Ovary (tissue), 3 donors: ENCODE measurements at regions not wholly inside any gene's neighbourhood (a gene's known extent, or its start where the extent isn't known, plus 50 kb on each side); places are given as distances from the start of the nearest gene placed in this dataset.

ENCODE experiments used
- CTCF ChIP-seq, 3 donors: fragments of 450-650 bp in 2 of 3; fragments of 200-600 bp in 1 of 3; IDR thresholded peaks; one replicate each; pipeline versions ENCODE4 v1.5.1 to v1.8.0; 2016 to 2022; ENCODE audit warnings: antibody characterized with exemption in 3 of 3, mild to moderate bottlenecking in 1 of 3
- EP300 ChIP-seq: sonication (generic); formaldehyde crosslinking; IDR thresholded peaks from one replicate; pipeline ENCODE4 v1.6.1; 2017; ENCODE audit warnings: antibody characterized with exemption
- donor health status: DM: no; HTN: no; CAD: no.

- TF ChIP-seq CTCF (IDR thresholded peaks at IDR 0.05) (no peak), EP300 (no peak)
Observed at GRCh38 chr6:16842676-16843075, 81.4 kb upstream of the ATXN1 start.
